K562 (cell line): ENCODE measurements at regions not wholly inside any gene's neighbourhood (a gene's known extent, or its start where the extent isn't known, plus 50 kb on each side); places are given as distances from the start of the nearest gene placed in this dataset.

Source experiments
- BCOR ChIP-seq: fragments of 450-650 bp; IDR thresholded peaks from 2 replicates; pipeline ENCODE4 v1.6.1; 2016
- CBX3 ChIP-seq, 2 experiments: IDR thresholded peaks; 1 replicate in 1 of 2; 2 replicates in 1 of 2; pipeline ENCODE4 v1.6.1; 2012; ENCODE audit warnings: inconsistent platforms in 2 of 2, low read length in 2 of 2, borderline replicate concordance in 1 of 2, control low read depth in 1 of 2
- CSDE1 ChIP-seq, 2 experiments: fragments of 450-650 bp; IDR thresholded peaks; 2 replicates each; pipeline ENCODE4 v1.6.1; 2016; ENCODE audit warnings: mild to moderate bottlenecking in 1 of 2
- FOXA3 ChIP-seq, 2 experiments: fragments of 450-650 bp in 1 of 2; sonication (generic) in 1 of 2; formaldehyde crosslinking; IDR thresholded peaks in 1 of 2; conservative IDR thresholded peaks in 1 of 2; 2 replicates each; pipeline versions ENCODE4 v1.4.0 to v1.8.0; 2020 to 2022; ENCODE audit warnings: mild to moderate bottlenecking in 2 of 2, missing genetic modification reagents in 1 of 2
- RREB1 ChIP-seq: fragments of 250-450 bp; sonication (Bioruptor Pico); IDR thresholded peaks from 2 replicates; pipeline ENCODE4 v1.4.0; 2020
- TCF15 ChIP-seq: fragments of 250-450 bp; sonication (Bioruptor Pico); IDR thresholded peaks from 2 replicates; pipeline ENCODE4 v1.8.0; 2022; ENCODE audit warnings: moderate library complexity, mild to moderate bottlenecking, inconsistent platforms
- ZNF184 ChIP-seq: sonication (generic); formaldehyde crosslinking; IDR thresholded peaks from 2 replicates; pipeline ENCODE4 v1.5.0; 2020; ENCODE audit warnings: missing genetic modification reagents
- ZNF263 ChIP-seq: sonication (generic); formaldehyde crosslinking; IDR thresholded peaks from 2 replicates; pipeline ENCODE4 v1.8.0; 2022; ENCODE audit warnings: mild to moderate bottlenecking, missing genetic modification reagents, borderline replicate concordance
- ZNF407 ChIP-seq: fragments of 450-650 bp; IDR thresholded peaks from 2 replicates; pipeline ENCODE4 v1.6.1; 2016; ENCODE audit warnings: low read depth

- TF ChIP-seq RREB1 (CRISPR knock-in tag) (no peak), CBX3 (IDR thresholded peaks at IDR 0.05; ENCODE audit: borderline replicate concordance in 1 of 2, low read length in 2 of 2) (no peak), ZNF184 (CRISPR knock-in tag) (no peak), CSDE1 (IDR thresholded peaks at IDR 0.05) (no peak), ZNF263 (no peak), ZNF407 (no peak), BCOR (no peak), FOXA3 (CRISPR knock-in tag; conservative IDR thresholded peaks at IDR 0.05 in 1 of 2, IDR thresholded peaks at IDR 0.05 in 1 of 2) (no peak), TCF15 (no peak)
Measured at GRCh38 chr3:107931326-107931725, 159.5 kb downstream of the CD47 start (continued).
